ENCODE measurements at regions not wholly inside any gene's neighbourhood (a gene's known extent, or its start where the extent isn't known, plus 50 kb on each side); places are given as distances from the start of the nearest gene placed in this dataset.

DNA sequence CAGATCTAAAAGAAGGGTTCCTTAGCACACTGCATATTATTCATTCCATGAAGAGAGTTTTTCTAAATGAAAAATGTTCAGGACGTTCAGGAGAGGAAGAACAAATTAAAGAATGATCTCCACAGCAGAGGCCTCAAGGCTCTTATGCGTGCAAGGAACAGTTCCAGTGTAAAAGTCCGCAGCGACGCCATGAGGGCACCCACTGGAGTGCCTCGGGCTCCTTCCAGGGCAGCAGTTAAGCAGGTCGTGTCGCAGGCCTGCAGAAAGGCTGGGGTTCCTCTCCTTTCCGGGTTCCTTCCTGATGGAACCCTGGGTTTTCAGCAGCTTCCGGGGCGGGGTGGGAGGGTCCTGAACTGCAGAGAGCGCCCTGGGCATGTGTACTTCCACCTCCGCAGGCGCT, 87.1 kb upstream of the SELENOP start:
- WGBS (ENCODE audit: insufficient coverage, insufficient read length): no CpG with 5 or more reads among the region's 14 CpGs
- H3K27me3 ChIP-seq (ENCODE audit: control insufficient read depth, insufficient read depth, low read length): no peaks in the 10 kb centered on the region

DNA sequence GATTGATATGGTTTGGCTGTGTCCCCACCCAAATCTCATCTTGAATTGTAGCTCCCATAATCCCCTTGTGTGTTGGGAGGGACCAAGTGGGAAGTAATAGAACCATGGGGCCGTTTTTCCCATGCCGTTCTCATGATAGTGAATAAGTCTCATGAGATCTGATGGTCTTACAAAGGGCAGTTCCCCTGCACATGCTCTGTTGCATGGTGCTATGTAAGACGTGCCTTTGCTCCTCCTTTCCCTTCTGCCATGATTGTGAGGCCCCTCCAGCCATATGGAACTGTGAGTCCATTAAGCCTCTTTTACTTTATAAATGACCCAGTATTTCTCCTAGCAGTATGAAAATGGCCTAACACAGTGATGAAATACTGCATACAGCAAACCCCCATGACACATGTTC, 84.8 kb upstream of the SELENOP start:
- Histone ChIP-seq H3K36me3 (ENCODE audit: control insufficient read depth, insufficient read depth, low read length) (no peaks in the 10 kb centered on the region), H3K27me3 (ENCODE audit: control insufficient read depth, insufficient read depth, low read length) (no peaks in the 10 kb centered on the region), H3K9me3 (ENCODE audit: control insufficient read depth, insufficient read depth, low read length) (no peaks in the 10 kb centered on the region), H3K4me3 (ENCODE audit: low read length) (no peak overlapping the region), H3K4me1 (ENCODE audit: control insufficient read depth, insufficient read depth, low read length) (no peaks in the 10 kb centered on the region), H3K27ac (ENCODE audit: low read length) (no peak overlapping the region)
- WGBS (ENCODE audit: insufficient coverage, insufficient read length): no CpG with 5 or more reads among the region's 3 CpGs
- DNase-seq (ENCODE audit: low read depth, low spot score): no peak

More for the DNA sequence above, 87.1 kb upstream of the SELENOP start:
- Histone ChIP-seq H3K9me3 (ENCODE audit: control insufficient read depth, insufficient read depth, low read length) (no peaks in the 10 kb centered on the region), H3K27ac (ENCODE audit: low read length) (no peak overlapping the region), H3K36me3 (ENCODE audit: control insufficient read depth, insufficient read depth, low read length) (no peaks in the 10 kb centered on the region), H3K4me3 (ENCODE audit: low read length) (no peak overlapping the region), H3K4me1 (ENCODE audit: control insufficient read depth, insufficient read depth, low read length) (no peaks in the 10 kb centered on the region)
- DNase-seq (ENCODE audit: low read depth, low spot score): no peak

DNA sequence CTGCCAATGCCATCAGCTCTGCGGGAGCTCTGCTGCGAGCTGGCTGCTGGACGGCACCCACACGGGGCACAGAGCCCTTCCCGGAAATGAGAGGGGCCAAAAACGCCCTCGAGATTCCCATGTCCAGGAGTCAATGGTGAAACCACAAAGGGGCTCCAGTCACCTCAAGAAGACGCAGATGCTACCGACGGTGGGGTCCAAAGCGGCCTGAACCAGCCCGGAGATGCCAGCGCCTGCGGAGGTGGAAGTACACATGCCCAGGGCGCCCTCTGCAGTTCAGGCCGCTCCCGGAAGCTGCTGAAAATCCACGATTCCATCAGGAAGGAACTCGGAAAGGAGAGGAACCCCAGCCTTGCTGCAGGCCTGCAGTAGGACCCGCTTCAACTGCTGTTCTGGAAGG, 82.4 kb upstream of the SELENOP start:
- WGBS (ENCODE audit: insufficient coverage, insufficient read length): no CpG with 5 or more reads among the region's 20 CpGs
- DNase-seq (ENCODE audit: low read depth, low spot score): peak; percentile 52
- no peak overlapping the region for H3K4me3 ChIP-seq (ENCODE audit: low read length)
- no peaks in the 10 kb centered on the region for H3K4me1 ChIP-seq (ENCODE audit: control insufficient read depth, insufficient read depth, low read length)
- no peaks in the 10 kb centered on the region for H3K9me3 ChIP-seq (ENCODE audit: control insufficient read depth, insufficient read depth, low read length)
- H3K36me3 ChIP-seq (ENCODE audit: control insufficient read depth, insufficient read depth, low read length): no peaks in the 10 kb centered on the region
- H3K27me3 ChIP-seq (ENCODE audit: control insufficient read depth, insufficient read depth, low read length): no peaks in the 10 kb centered on the region
- no peak overlapping the region for H3K27ac ChIP-seq (ENCODE audit: low read length)

DNA sequence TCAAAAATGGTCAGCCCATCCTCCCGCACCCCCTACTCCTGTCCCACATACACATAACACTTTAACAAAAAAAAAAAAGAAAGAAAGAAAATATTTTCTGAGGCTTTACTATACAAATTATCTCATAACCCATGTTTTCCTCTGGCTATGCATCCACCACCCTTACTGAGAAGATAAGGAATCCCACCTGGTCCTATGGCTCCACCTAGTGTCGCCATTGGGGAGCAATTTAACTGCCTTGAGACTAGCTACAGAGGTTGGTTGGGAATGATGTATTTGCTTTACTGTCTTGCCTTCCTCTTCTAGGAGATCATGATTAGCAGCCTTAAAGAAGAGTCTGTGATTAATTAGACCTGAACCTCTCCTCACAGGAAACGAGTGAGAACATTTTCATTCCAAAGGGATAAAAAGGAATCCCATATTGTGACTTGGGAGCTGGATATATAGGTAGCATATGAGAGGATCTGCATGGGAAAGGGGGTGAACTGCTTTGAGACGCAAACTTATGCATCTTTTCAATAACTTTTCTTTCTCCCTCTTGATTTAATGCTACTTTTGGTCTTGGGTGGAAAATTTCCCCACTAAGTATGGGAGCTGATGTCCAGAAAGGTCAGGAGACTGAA, 77.7 kb upstream of the SELENOP start:
- peak; percentile 55 for DNase-seq (ENCODE audit: low read depth, low spot score)
- WGBS (ENCODE audit: insufficient coverage, insufficient read length): no CpG with 5 or more reads among the region's 4 CpGs
- no peak overlapping the region for H3K27ac ChIP-seq (ENCODE audit: low read length)
- no peaks in the 10 kb centered on the region for H3K36me3 ChIP-seq (ENCODE audit: control insufficient read depth, insufficient read depth, low read length)
- no peaks in the 10 kb centered on the region for H3K27me3 ChIP-seq (ENCODE audit: control insufficient read depth, insufficient read depth, low read length)
- H3K9me3 ChIP-seq (ENCODE audit: control insufficient read depth, insufficient read depth, low read length): no peaks in the 10 kb centered on the region
- H3K4me1 ChIP-seq (ENCODE audit: control insufficient read depth, insufficient read depth, low read length): no peaks in the 10 kb centered on the region
- no peak overlapping the region for H3K4me3 ChIP-seq (ENCODE audit: low read length)

DNA sequence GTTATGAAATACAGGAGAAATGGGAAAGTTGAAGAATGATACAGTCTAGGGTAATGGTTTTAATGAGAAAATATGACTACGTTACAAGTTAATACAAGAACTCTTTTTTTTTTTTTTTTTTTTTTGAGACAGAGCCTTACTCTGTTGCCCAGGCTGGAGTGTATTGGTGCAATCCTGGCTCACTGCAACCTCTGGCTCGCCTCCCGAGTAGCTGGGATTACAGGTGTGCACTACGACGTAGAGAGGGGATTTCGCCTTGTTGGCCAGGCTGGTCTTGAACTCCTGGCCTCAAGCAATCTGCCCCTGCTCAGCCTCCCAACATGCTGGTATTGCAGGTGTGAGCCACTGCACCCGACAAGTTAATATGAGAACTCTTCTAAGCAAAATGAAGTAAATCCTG, 77.1 kb upstream of the SELENOP start:
- no CpG with 5 or more reads among the region's 7 CpGs for WGBS (ENCODE audit: insufficient coverage, insufficient read length)
- no peaks in the 10 kb centered on the region for H3K36me3 ChIP-seq (ENCODE audit: control insufficient read depth, insufficient read depth, low read length)
- no peak for DNase-seq (ENCODE audit: low read depth, low spot score)
- H3K4me3 ChIP-seq (ENCODE audit: low read length): no peak overlapping the region
- H3K27ac ChIP-seq (ENCODE audit: low read length): no peak overlapping the region
- H3K27me3 ChIP-seq (ENCODE audit: control insufficient read depth, insufficient read depth, low read length): no peaks in the 10 kb centered on the region
- H3K9me3 ChIP-seq (ENCODE audit: control insufficient read depth, insufficient read depth, low read length): no peaks in the 10 kb centered on the region
- H3K4me1 ChIP-seq (ENCODE audit: control insufficient read depth, insufficient read depth, low read length): no peaks in the 10 kb centered on the region

DNA sequence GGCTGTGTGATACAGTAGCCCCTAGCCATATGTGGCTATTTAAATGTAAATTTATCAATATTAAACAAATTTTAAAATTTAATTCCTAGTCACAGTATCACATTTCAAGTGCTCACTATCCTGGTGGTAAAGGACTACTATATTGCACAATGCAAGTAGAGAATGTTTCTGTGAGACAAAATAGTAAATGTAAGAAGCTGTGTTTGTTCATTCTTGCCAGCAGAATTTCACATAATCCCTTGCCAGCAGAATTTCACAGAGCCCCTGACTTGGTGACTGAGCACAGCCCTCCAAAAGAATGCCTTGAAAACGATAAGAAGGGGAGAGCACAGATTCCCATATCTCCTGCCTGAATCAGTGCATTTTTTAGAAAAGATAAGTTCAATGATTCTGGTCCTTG, 75.9 kb upstream of the SELENOP start:
- H3K4me1 ChIP-seq (ENCODE audit: control insufficient read depth, insufficient read depth, low read length): no peaks in the 10 kb centered on the region
- no peak for DNase-seq (ENCODE audit: low read depth, low spot score)
- no peak overlapping the region for H3K4me3 ChIP-seq (ENCODE audit: low read length)
- no peak overlapping the region for H3K27ac ChIP-seq (ENCODE audit: low read length)
- H3K9me3 ChIP-seq (ENCODE audit: control insufficient read depth, insufficient read depth, low read length): no peaks in the 10 kb centered on the region
- no peaks in the 10 kb centered on the region for H3K27me3 ChIP-seq (ENCODE audit: control insufficient read depth, insufficient read depth, low read length)
- WGBS (ENCODE audit: insufficient coverage, insufficient read length): no CpG with 5 or more reads among the region's 1 CpG
- H3K36me3 ChIP-seq (ENCODE audit: control insufficient read depth, insufficient read depth, low read length): no peaks in the 10 kb centered on the region

DNA sequence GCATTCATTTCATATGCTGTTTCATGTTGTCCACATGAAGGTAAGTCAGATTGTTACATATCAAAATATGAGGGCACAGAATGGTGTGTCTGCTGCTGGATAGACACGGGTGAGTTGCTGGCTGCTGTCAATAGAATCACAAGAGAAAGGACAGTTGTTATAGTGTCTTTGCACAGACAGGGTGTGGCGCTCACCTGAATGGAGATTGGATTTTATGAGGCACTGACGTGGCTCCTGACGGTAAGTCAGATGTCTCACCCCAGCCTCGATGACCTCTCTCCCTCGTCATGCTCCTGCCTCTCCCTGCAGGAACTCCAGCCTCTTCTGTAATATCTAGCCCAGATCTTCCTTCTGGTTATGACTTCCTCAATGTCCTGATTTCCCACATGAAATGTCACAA, 75.4 kb upstream of the SELENOP start:
- no peaks in the 10 kb centered on the region for H3K9me3 ChIP-seq (ENCODE audit: control insufficient read depth, insufficient read depth, low read length)
- no peaks in the 10 kb centered on the region for H3K36me3 ChIP-seq (ENCODE audit: control insufficient read depth, insufficient read depth, low read length)
- no peaks in the 10 kb centered on the region for H3K27me3 ChIP-seq (ENCODE audit: control insufficient read depth, insufficient read depth, low read length)
- DNase-seq (ENCODE audit: low read depth, low spot score): no peak
- no peaks in the 10 kb centered on the region for H3K4me1 ChIP-seq (ENCODE audit: control insufficient read depth, insufficient read depth, low read length)
- no peak overlapping the region for H3K4me3 ChIP-seq (ENCODE audit: low read length)
- no CpG with 5 or more reads among the region's 6 CpGs for WGBS (ENCODE audit: insufficient coverage, insufficient read length)
- no peak overlapping the region for H3K27ac ChIP-seq (ENCODE audit: low read length)

DNA sequence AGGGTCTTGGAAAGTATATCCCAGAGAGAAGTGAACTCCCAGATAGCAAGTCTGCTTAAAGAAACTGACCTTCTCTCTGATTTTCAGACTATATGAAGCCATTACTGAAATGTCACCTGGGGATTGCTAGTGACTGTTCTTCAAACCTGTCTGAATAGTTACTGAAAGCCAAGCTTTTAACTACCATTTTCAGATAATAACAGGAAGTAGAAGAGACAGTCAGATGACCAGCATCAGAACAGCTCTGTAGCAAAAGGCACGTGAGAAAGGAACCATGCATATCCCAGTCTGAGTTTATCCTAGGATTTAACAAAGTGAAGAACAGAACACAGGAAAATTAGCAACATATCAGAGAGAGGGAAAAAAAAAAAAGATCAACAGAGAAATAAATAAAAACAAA, 74.9 kb upstream of the SELENOP start:
- no peaks in the 10 kb centered on the region for H3K4me1 ChIP-seq (ENCODE audit: control insufficient read depth, insufficient read depth, low read length)
- no peak overlapping the region for H3K27ac ChIP-seq (ENCODE audit: low read length)
- WGBS (ENCODE audit: insufficient coverage, insufficient read length): no CpG with 5 or more reads among the region's 1 CpG
- H3K4me3 ChIP-seq (ENCODE audit: low read length): no peak overlapping the region
- no peaks in the 10 kb centered on the region for H3K9me3 ChIP-seq (ENCODE audit: control insufficient read depth, insufficient read depth, low read length)
- H3K36me3 ChIP-seq (ENCODE audit: control insufficient read depth, insufficient read depth, low read length): no peaks in the 10 kb centered on the region
- no peak for DNase-seq (ENCODE audit: low read depth, low spot score)
- no peaks in the 10 kb centered on the region for H3K27me3 ChIP-seq (ENCODE audit: control insufficient read depth, insufficient read depth, low read length)

DNA sequence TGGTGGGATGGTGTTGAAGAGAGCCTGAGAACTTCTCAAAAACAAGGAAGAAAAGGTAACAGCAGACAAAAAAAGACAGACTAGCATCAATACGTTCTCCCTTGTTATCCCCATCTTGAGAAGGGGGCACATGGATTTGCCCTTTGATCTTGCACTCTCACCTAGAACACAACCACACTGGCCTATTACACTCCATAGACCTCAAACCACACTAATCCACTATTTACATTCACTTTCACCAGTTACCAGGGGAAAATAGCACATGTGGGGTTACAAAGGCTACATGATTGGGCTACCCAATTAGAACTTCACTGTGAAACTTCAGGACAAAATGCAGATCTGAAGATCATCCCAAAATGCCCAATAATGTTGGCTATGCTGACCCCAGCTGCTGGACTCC, 72.6 kb upstream of the SELENOP start:
- H3K4me1 ChIP-seq (ENCODE audit: control insufficient read depth, insufficient read depth, low read length): no peaks in the 10 kb centered on the region
- no peak for DNase-seq (ENCODE audit: low read depth, low spot score)
- H3K4me3 ChIP-seq (ENCODE audit: low read length): no peak overlapping the region
- no CpG with 5 or more reads among the region's 1 CpG for WGBS (ENCODE audit: insufficient coverage, insufficient read length)
- no peaks in the 10 kb centered on the region for H3K36me3 ChIP-seq (ENCODE audit: control insufficient read depth, insufficient read depth, low read length)
- H3K9me3 ChIP-seq (ENCODE audit: control insufficient read depth, insufficient read depth, low read length): no peaks in the 10 kb centered on the region
- no peak overlapping the region for H3K27ac ChIP-seq (ENCODE audit: low read length)
- H3K27me3 ChIP-seq (ENCODE audit: control insufficient read depth, insufficient read depth, low read length): no peaks in the 10 kb centered on the region

DNA sequence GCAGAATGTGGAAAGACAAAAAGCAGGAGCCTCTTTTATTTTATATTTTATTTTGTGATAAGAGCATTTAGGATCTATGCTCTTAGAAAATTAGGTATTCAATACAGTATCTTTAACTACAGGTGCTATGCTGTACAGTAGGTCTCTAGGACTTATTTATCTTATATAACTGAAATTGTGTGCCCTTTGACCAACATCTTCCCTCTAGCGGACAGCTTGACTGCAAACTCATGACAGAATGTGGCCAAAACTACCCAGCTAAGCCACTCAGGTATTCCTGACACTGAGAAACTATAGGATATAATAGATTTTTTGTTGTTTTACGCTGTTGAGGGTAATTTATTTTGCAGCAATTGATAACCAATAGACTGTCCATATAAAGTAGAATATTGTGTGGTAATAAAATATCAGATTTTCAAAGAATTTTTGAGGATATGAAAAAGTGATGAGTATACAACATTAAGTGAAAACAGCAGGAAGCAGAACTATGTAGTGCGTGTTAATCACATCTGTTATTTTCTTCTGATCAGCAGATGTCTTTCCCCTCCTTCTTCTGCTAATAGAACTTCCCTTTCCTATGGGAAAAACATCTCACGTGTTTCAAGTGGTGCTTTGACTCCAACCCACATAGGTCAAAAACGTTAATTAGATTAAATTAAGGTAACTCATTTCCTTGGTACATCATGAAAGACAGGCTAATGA, 69.9 kb upstream of the SELENOP start:
- Histone ChIP-seq H3K9me3 (ENCODE audit: control insufficient read depth, insufficient read depth, low read length) (no peaks in the 10 kb centered on the region), H3K4me1 (ENCODE audit: control insufficient read depth, insufficient read depth, low read length) (no peaks in the 10 kb centered on the region), H3K36me3 (ENCODE audit: control insufficient read depth, insufficient read depth, low read length) (no peaks in the 10 kb centered on the region), H3K27me3 (ENCODE audit: control insufficient read depth, insufficient read depth, low read length) (no peaks in the 10 kb centered on the region), H3K27ac (ENCODE audit: low read length) (no peak overlapping the region), H3K4me3 (ENCODE audit: low read length) (no peak overlapping the region)
- no peak for DNase-seq (ENCODE audit: low read depth, low spot score)
- no CpG with 5 or more reads among the region's 5 CpGs for WGBS (ENCODE audit: insufficient coverage, insufficient read length)

All from iPS DF 6.9 (cell line).